ENCODE measurements at regions not wholly inside any gene's neighbourhood (a gene's known extent, or its start where the extent isn't known, plus 50 kb on each side); places are given as distances from the start of the nearest gene placed in this dataset.

DNA sequence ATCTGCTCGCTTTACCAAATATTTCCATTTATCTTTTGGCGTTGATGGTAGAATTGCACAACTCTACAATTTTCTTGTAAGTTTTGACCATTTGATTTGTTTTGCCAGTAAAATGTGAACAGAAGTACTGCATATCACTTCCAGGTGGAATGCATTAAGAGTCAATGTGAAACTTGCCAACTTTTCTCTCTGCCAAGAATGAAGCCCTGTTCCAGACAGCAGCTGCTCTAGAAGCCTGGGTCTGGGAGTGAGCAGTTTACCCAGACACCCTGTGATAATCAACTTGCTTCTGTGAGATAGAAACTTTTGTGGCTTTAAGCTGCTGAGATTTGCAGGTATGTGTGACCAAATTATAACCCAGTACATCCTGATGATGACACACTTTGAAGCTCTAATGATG, 115.9 kb upstream of the SYT4 start:
- peaks cover 29% of the 10 kb centered on the region for H3K4me1 ChIP-seq (ENCODE audit: control insufficient read depth, insufficient read depth, low read length)
- no peaks in the 10 kb centered on the region for H3K36me3 ChIP-seq (ENCODE audit: control insufficient read depth in 2 of 2, insufficient read depth in 1 of 2, low read length in 2 of 2)
- TF ChIP-seq ZNF561 (tag by site-specific recombination; IDR thresholded peaks at IDR 0.05; ENCODE audit: borderline replicate concordance) (no peak), ZNF37A (tag by site-specific recombination; IDR thresholded peaks at IDR 0.05) (no peak), ZNF223 (tag by site-specific recombination; IDR thresholded peaks at IDR 0.05) (no peak), ZNF391 (tag by site-specific recombination; IDR thresholded peaks at IDR 0.05; ENCODE audit: borderline replicate concordance, low read depth) (no peak), ZNF548 (tag by site-specific recombination; IDR thresholded peaks at IDR 0.05) (no peak), EGR2 (tag by site-specific recombination; IDR thresholded peaks at IDR 0.05; ENCODE audit: low read depth) (no peak), ZBTB1 (tag by site-specific recombination; IDR thresholded peaks at IDR 0.05) (no peak), SP7 (tag by site-specific recombination; IDR thresholded peaks at IDR 0.05) (no peak), ZNF701 (tag by site-specific recombination; IDR thresholded peaks at IDR 0.05) (no peak), ZNF404 (tag by site-specific recombination; IDR thresholded peaks at IDR 0.05) (no peak), ZNF76 (tag by site-specific recombination; IDR thresholded peaks at IDR 0.05; ENCODE audit: borderline replicate concordance, low read depth) (no peak), IKZF3 (tag by site-specific recombination; IDR thresholded peaks at IDR 0.05) (no peak), OSR2 (tag by site-specific recombination; IDR thresholded peaks at IDR 0.05) (no peak)
- TF ChIP-seq, protein P1, sequence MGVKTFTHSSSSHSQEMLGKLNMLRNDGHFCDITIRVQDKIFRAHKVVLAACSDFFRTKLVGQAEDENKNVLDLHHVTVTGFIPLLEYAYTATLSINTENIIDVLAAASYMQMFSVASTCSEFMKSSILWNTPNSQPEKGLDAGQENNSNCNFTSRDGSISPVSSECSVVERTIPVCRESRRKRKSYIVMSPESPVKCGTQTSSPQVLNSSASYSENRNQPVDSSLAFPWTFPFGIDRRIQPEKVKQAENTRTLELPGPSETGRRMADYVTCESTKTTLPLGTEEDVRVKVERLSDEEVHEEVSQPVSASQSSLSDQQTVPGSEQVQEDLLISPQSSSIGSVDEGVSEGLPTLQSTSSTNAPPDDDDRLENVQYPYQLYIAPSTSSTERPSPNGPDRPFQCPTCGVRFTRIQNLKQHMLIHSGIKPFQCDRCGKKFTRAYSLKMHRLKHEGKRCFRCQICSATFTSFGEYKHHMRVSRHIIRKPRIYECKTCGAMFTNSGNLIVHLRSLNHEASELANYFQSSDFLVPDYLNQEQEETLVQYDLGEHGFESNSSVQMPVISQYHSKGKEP (tag by site-specific recombination; IDR thresholded peaks at IDR 0.05) = no peak
- TF ChIP-seq, protein P2, sequence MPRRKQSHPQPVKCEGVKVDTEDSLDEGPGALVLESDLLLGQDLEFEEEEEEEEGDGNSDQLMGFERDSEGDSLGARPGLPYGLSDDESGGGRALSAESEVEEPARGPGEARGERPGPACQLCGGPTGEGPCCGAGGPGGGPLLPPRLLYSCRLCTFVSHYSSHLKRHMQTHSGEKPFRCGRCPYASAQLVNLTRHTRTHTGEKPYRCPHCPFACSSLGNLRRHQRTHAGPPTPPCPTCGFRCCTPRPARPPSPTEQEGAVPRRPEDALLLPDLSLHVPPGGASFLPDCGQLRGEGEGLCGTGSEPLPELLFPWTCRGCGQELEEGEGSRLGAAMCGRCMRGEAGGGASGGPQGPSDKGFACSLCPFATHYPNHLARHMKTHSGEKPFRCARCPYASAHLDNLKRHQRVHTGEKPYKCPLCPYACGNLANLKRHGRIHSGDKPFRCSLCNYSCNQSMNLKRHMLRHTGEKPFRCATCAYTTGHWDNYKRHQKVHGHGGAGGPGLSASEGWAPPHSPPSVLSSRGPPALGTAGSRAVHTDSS (tag by site-specific recombination; IDR thresholded peaks at IDR 0.05) = no peak
- ChIA-PET POLR2A (no interaction called here), CTCF (interaction anchor here (0.8 to 1.9 kb wide), 3 partner anchors 28 to 1340 kb away, joined by 3 to 6 read pairs (median 4); no protein-coding TSS in a partner anchor)
- H3K4me3 ChIP-seq (ENCODE audit: low read depth, low read length) = no peak overlapping the region
- H3K9me3 ChIP-seq (ENCODE audit: control insufficient read depth, insufficient read depth, low read depth, low read length) = no peaks in the 10 kb centered on the region
- no peak overlapping the region for H3K27ac ChIP-seq (ENCODE audit: extremely low read depth, low read depth, low read length)

DNA sequence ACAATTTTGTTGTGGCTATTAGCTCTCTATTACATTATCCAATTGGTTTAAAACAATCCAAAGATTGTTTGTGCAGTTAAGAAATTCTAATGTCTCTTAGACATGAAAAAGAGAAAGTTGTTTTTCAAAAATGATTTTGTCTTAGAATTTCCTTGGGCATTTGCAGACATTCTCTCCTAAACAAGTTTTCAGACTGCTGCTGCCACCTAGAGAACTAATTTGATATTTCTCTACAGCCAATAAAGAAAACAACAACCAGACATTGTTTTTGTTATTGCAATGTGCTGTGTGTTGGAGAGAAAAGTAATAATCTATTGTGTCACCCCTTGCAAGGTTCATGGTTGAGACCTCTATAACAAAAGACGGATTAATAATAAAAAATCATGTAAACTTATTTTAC, 119.0 kb upstream of the SYT4 start:
- ChIA-PET CTCF (interaction anchor here (0.6 to 2.4 kb wide), 10 partner anchors 14 to 1283 kb away, joined by 3 to 12 read pairs (median 4); no protein-coding TSS in a partner anchor), POLR2A (no interaction called here)
- Histone ChIP-seq H3K27ac (ENCODE audit: extremely low read depth, low read depth, low read length) (no peak overlapping the region), H3K4me3 (ENCODE audit: low read depth, low read length) (no peak overlapping the region), H3K36me3 (ENCODE audit: control insufficient read depth in 2 of 2, insufficient read depth in 1 of 2, low read length in 2 of 2) (no peaks in the 10 kb centered on the region), H3K9me3 (ENCODE audit: control insufficient read depth, insufficient read depth, low read depth, low read length) (no peaks in the 10 kb centered on the region), H3K4me1 (ENCODE audit: control insufficient read depth, insufficient read depth, low read length) (peaks cover 16% of the 10 kb centered on the region)
- TF ChIP-seq ZNF777 (tag by site-specific recombination; IDR thresholded peaks at IDR 0.05; ENCODE audit: borderline replicate concordance) (no peak), ZNF791 (tag by site-specific recombination; IDR thresholded peaks at IDR 0.05) (no peak), ZNF654 (tag by site-specific recombination; IDR thresholded peaks at IDR 0.05; ENCODE audit: low read depth) (peak; percentile 48), SCRT2 (tag by site-specific recombination; IDR thresholded peaks at IDR 0.05) (no peak), SP2 (tag by site-specific recombination; IDR thresholded peaks at IDR 0.05) (no peak), ZNF623 (tag by site-specific recombination; IDR thresholded peaks at IDR 0.05) (no peak), HOXA7 (CRISPR knock-in tag; IDR thresholded peaks at IDR 0.05; ENCODE audit: borderline replicate concordance) (no peak), ZNF239 (tag by site-specific recombination; IDR thresholded peaks at IDR 0.05) (no peak), ZNF514 (tag by site-specific recombination; IDR thresholded peaks at IDR 0.05) (no peak), ZNF121 (tag by site-specific recombination; IDR thresholded peaks at IDR 0.05) (no peak)
- TF ChIP-seq, protein P3, sequence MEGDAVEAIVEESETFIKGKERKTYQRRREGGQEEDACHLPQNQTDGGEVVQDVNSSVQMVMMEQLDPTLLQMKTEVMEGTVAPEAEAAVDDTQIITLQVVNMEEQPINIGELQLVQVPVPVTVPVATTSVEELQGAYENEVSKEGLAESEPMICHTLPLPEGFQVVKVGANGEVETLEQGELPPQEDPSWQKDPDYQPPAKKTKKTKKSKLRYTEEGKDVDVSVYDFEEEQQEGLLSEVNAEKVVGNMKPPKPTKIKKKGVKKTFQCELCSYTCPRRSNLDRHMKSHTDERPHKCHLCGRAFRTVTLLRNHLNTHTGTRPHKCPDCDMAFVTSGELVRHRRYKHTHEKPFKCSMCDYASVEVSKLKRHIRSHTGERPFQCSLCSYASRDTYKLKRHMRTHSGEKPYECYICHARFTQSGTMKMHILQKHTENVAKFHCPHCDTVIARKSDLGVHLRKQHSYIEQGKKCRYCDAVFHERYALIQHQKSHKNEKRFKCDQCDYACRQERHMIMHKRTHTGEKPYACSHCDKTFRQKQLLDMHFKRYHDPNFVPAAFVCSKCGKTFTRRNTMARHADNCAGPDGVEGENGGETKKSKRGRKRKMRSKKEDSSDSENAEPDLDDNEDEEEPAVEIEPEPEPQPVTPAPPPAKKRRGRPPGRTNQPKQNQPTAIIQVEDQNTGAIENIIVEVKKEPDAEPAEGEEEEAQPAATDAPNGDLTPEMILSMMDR (tag by site-specific recombination; IDR thresholded peaks at IDR 0.05) = peak; percentile 14; the same call in 1 of the 2 replicates
- TF ChIP-seq, protein P4, sequence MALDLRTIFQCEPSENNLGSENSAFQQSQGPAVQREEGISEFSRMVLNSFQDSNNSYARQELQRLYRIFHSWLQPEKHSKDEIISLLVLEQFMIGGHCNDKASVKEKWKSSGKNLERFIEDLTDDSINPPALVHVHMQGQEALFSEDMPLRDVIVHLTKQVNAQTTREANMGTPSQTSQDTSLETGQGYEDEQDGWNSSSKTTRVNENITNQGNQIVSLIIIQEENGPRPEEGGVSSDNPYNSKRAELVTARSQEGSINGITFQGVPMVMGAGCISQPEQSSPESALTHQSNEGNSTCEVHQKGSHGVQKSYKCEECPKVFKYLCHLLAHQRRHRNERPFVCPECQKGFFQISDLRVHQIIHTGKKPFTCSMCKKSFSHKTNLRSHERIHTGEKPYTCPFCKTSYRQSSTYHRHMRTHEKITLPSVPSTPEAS (tag by site-specific recombination; IDR thresholded peaks at IDR 0.05) = no peak

Data from HEK293 (cell line).